WTC11 (cell line): ENCODE measurements at regions not wholly inside any gene's neighbourhood (a gene's known extent, or its start where the extent isn't known, plus 50 kb on each side); places are given as distances from the start of the nearest gene placed in this dataset.
A peak's percentile ranks its signal among the peaks of the same experiment; 100 is the strongest.

Experiments used
- ATAC-seq: fragments of 200-7000 bp; cut with Tn5 transposase; 2 replicates; pipeline ENCODE4 v1.10.0; 2021; ENCODE audit warnings: mild to moderate bottlenecking, moderate library complexity
- CTCF ChIA-PET: fragments of 300-600 bp; sonication (Branson Sonifier 250); formaldehyde crosslinking; loops from one replicate; lab custom pipeline; 2021; ENCODE audit warnings: antibody characterized with exemption; lab: Charles Lee
- POLR2A ChIA-PET: fragments of 350-600 bp; sonication (Branson Sonifier 250); formaldehyde crosslinking; loops from one replicate; lab custom pipeline; 2021; ENCODE audit warnings: antibody characterized with exemption; lab: Charles Lee
- DNase-seq: peaks from one replicate; pipeline ENCODE4 v3.0.0; 2021; ENCODE audit warnings: low spot score
- H3K27ac Mint-ChIP-seq: 2 replicates; pipeline ENCODE4 v1.8.0; 2021; ENCODE audit warnings: mixed read lengths
- H3K27me3 Mint-ChIP-seq: 2 replicates; pipeline ENCODE4 v1.8.0; 2021; ENCODE audit warnings: low read depth, mild to moderate bottlenecking, moderate library complexity, mixed read lengths
- H3K36me3 Mint-ChIP-seq: 2 replicates; pipeline ENCODE4 v1.8.0; 2021; ENCODE audit warnings: mixed read lengths
- H3K4me1 Mint-ChIP-seq: 2 replicates; pipeline ENCODE4 v1.8.0; 2022; ENCODE audit warnings: mixed read lengths
- H3K4me3 Mint-ChIP-seq: 2 replicates; pipeline ENCODE4 v1.8.0; 2021; ENCODE audit warnings: mild to moderate bottlenecking, moderate library complexity, mixed read lengths
- H3K9me3 Mint-ChIP-seq: 2 replicates; pipeline ENCODE4 v1.8.0; 2021; ENCODE audit warnings: mixed read lengths
- ATF1 ChIP-seq: sonication (generic); formaldehyde crosslinking; IDR thresholded peaks from 2 replicates; pipeline ENCODE4 v1.8.1; 2023; ENCODE audit warnings: mild to moderate bottlenecking, moderate library complexity, missing genetic modification reagents
- CBFB ChIP-seq: sonication (generic); formaldehyde crosslinking; IDR thresholded peaks from 2 replicates; pipeline ENCODE4 v1.8.1; 2022; ENCODE audit warnings: mild to moderate bottlenecking, low read depth, missing genetic modification reagents
- CDX4 ChIP-seq: fragments of 250-450 bp; sonication (Bioruptor Pico); IDR thresholded peaks from 2 replicates; pipeline ENCODE4 v1.9.0; 2021; ENCODE audit warnings: moderate library complexity, mild to moderate bottlenecking, inconsistent platforms, borderline replicate concordance
- FOXK1 ChIP-seq: sonication (generic); formaldehyde crosslinking; IDR thresholded peaks from 2 replicates; pipeline ENCODE4 v1.8.0; 2022; ENCODE audit warnings: mild to moderate bottlenecking, moderate library complexity, missing genetic modification reagents
- FOXP1 ChIP-seq: sonication (generic); formaldehyde crosslinking; IDR thresholded peaks from 2 replicates; pipeline ENCODE4 v1.8.0; 2022; ENCODE audit warnings: missing genetic modification reagents, mild to moderate bottlenecking, moderate library complexity, borderline replicate concordance
- GTF2I ChIP-seq: fragments of 250-450 bp; sonication (Bioruptor Pico); conservative IDR thresholded peaks from 2 replicates; pipeline ENCODE4 v1.4.0; 2021; ENCODE audit warnings: mild to moderate bottlenecking
- IRF2 ChIP-seq: sonication (generic); formaldehyde crosslinking; IDR thresholded peaks from 2 replicates; pipeline ENCODE4 v1.8.0; 2022; ENCODE audit warnings: low read depth, missing genetic modification reagents, borderline replicate concordance
- KAT7 ChIP-seq: sonication (generic); formaldehyde crosslinking; IDR thresholded peaks from 2 replicates; pipeline ENCODE4 v1.8.1; 2023; ENCODE audit warnings: missing genetic modification reagents, mild to moderate bottlenecking, borderline replicate concordance
- MYBL2 ChIP-seq: sonication (generic); formaldehyde crosslinking; IDR thresholded peaks from 2 replicates; pipeline ENCODE4 v1.8.1; 2023; ENCODE audit warnings: mild to moderate bottlenecking, moderate library complexity, missing genetic modification reagents
- NFATC4 ChIP-seq: fragments of 250-450 bp; sonication (Bioruptor Pico); IDR thresholded peaks from 2 replicates; pipeline ENCODE4 v1.9.0; 2021; ENCODE audit warnings: mild to moderate bottlenecking
- PRRX2 ChIP-seq: fragments of 250-450 bp; sonication (Bioruptor Pico); IDR thresholded peaks from 2 replicates; pipeline ENCODE4 v1.8.0; 2021; ENCODE audit warnings: mild to moderate bottlenecking
- TCF7 ChIP-seq: sonication (generic); formaldehyde crosslinking; IDR thresholded peaks from 2 replicates; pipeline ENCODE4 v1.8.0; 2022; ENCODE audit warnings: mild to moderate bottlenecking, low read depth, missing genetic modification reagents, moderate library complexity
- TEAD1 ChIP-seq: sonication (generic); formaldehyde crosslinking; IDR thresholded peaks from 2 replicates; pipeline ENCODE4 v1.8.0; 2022; ENCODE audit warnings: mild to moderate bottlenecking, missing genetic modification reagents
- ZNF138 ChIP-seq: sonication (generic); formaldehyde crosslinking; conservative IDR thresholded peaks from 2 replicates; pipeline ENCODE4 v1.8.1; 2022; ENCODE audit warnings: mild to moderate bottlenecking, moderate library complexity, missing genetic modification reagents
- ZNF232 ChIP-seq: sonication (generic); formaldehyde crosslinking; IDR thresholded peaks from 2 replicates; pipeline ENCODE4 v1.8.0; 2022; ENCODE audit warnings: mild to moderate bottlenecking, missing genetic modification reagents
- ZNF317 ChIP-seq: sonication (generic); formaldehyde crosslinking; IDR thresholded peaks from 2 replicates; pipeline ENCODE4 v1.8.1; 2023; ENCODE audit warnings: low read depth, mild to moderate bottlenecking, moderate library complexity, missing genetic modification reagents, borderline replicate concordance
- ZNF423 ChIP-seq: fragments of 250-450 bp; sonication (Bioruptor Pico); IDR thresholded peaks from 2 replicates; pipeline ENCODE4 v2.1.2; 2022; ENCODE audit warnings: mild to moderate bottlenecking, moderate library complexity
- ZNF532 ChIP-seq: fragments of 250-450 bp; sonication (Bioruptor Pico); IDR thresholded peaks from 2 replicates; pipeline ENCODE4 v1.9.0; 2021; ENCODE audit warnings: mild to moderate bottlenecking, borderline replicate concordance
- TF ChIP-seq, protein P1 (sequence below): sonication (generic); formaldehyde crosslinking; IDR thresholded peaks from 2 replicates; pipeline ENCODE4 v1.8.1; 2023; ENCODE audit warnings: mild to moderate bottlenecking, missing genetic modification reagents
- TF ChIP-seq, protein P2 (sequence below): sonication (generic); formaldehyde crosslinking; IDR thresholded peaks from 2 replicates; pipeline ENCODE4 v1.8.0; 2022; ENCODE audit warnings: missing genetic modification reagents

- H3K4me1 Mint-ChIP-seq: peaks cover 12% of the 10 kb centered on the region
- no peak for DNase-seq
- CTCF ChIA-PET: interaction anchor here (0.6 to 1.4 kb wide), 2 partner anchors 27 to 221 kb away, joined by 3 to 4 read pairs; no protein-coding TSS in a partner anchor
- H3K36me3 Mint-ChIP-seq: no peaks in the 10 kb centered on the region
- POLR2A ChIA-PET: no interaction called here
- no peak for ATAC-seq
- no peak for TF ChIP-seq GTF2I (CRISPR knock-in tag)
- TF ChIP-seq, all 79 proteins: peak for 0
- Mint-ChIP-seq H3K9me3 (peaks cover 14% of the 10 kb centered on the region), H3K4me3 (no peak overlapping the region), H3K27me3 (peaks cover 29% of the 10 kb centered on the region), H3K27ac (no peak overlapping the region)
These were observed 483.4 kb downstream of the ZNF608 start for GRCh38 chr5:124262991-124263571.

DNA sequence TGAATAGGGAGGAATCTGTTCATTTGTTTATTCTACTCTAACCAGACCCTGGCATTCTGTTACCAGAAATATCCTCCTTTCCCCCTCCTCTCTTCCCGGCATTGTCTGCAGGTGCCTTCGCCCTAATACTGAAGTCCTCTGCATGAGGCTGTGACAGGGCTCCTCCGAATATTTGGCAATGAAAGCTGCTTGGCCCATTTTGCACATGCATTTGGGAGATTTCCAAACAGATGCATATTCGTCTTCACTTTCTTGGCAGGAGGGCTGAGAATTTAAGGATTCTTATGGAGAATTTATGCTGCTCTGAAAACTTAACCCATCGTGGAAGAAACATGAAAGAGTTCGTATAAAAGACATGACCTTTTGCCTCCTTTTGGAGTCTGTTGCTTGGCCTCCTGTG is 484.0 kb downstream of the ZNF608 start:
- Mint-ChIP-seq H3K27ac (no peak overlapping the region), H3K27me3 (peaks cover 26% of the 10 kb centered on the region), H3K4me1 (peaks cover 14% of the 10 kb centered on the region), H3K4me3 (no peak overlapping the region), H3K9me3 (peaks cover 14% of the 10 kb centered on the region), H3K36me3 (no peaks in the 10 kb centered on the region)
- ATAC-seq (no peak), DNase-seq (no peak)
- CTCF ChIA-PET: no interaction called here
- POLR2A ChIA-PET: no interaction called here
- no peak for TF ChIP-seq ZNF232
- no peak for TF ChIP-seq CDX4 (CRISPR knock-in tag)
- TF ChIP-seq TEAD1 (CRISPR knock-in tag): peak; percentile 31; the same call in 1 of the 2 replicates
- no peak for TF ChIP-seq TCF7 (CRISPR knock-in tag)
- no peak for TF ChIP-seq MYBL2
- TF ChIP-seq ATF1 (CRISPR knock-in tag): no peak
- no peak for TF ChIP-seq ZNF423
- TF ChIP-seq ZNF138: no peak

- Mint-ChIP-seq H3K4me1 (peaks cover 20% of the 10 kb centered on the region), H3K27me3 (peaks cover 23% of the 10 kb centered on the region), H3K36me3 (peaks cover 2% of the 10 kb centered on the region), H3K9me3 (peaks cover 13% of the 10 kb centered on the region), H3K4me3 (no peak overlapping the region), H3K27ac (no peak overlapping the region)
- ATAC-seq (no peak), DNase-seq (no peak)
- ChIA-PET POLR2A (no interaction called here), CTCF (no interaction called here)
- TF ChIP-seq ZNF317 (CRISPR knock-in tag): no peak
- no peak for TF ChIP-seq ZNF532 (CRISPR knock-in tag)
- TF ChIP-seq FOXK1: no peak
- TF ChIP-seq NFATC4: no peak
- no peak for TF ChIP-seq IRF2
- TF ChIP-seq, protein P1, sequence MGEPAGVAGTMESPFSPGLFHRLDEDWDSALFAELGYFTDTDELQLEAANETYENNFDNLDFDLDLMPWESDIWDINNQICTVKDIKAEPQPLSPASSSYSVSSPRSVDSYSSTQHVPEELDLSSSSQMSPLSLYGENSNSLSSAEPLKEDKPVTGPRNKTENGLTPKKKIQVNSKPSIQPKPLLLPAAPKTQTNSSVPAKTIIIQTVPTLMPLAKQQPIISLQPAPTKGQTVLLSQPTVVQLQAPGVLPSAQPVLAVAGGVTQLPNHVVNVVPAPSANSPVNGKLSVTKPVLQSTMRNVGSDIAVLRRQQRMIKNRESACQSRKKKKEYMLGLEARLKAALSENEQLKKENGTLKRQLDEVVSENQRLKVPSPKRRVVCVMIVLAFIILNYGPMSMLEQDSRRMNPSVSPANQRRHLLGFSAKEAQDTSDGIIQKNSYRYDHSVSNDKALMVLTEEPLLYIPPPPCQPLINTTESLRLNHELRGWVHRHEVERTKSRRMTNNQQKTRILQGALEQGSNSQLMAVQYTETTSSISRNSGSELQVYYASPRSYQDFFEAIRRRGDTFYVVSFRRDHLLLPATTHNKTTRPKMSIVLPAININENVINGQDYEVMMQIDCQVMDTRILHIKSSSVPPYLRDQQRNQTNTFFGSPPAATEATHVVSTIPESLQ (CRISPR knock-in tag): no peak
- TF ChIP-seq PRRX2 (CRISPR knock-in tag): no peak
- TF ChIP-seq CBFB (CRISPR knock-in tag): no peak
- TF ChIP-seq, protein P2, sequence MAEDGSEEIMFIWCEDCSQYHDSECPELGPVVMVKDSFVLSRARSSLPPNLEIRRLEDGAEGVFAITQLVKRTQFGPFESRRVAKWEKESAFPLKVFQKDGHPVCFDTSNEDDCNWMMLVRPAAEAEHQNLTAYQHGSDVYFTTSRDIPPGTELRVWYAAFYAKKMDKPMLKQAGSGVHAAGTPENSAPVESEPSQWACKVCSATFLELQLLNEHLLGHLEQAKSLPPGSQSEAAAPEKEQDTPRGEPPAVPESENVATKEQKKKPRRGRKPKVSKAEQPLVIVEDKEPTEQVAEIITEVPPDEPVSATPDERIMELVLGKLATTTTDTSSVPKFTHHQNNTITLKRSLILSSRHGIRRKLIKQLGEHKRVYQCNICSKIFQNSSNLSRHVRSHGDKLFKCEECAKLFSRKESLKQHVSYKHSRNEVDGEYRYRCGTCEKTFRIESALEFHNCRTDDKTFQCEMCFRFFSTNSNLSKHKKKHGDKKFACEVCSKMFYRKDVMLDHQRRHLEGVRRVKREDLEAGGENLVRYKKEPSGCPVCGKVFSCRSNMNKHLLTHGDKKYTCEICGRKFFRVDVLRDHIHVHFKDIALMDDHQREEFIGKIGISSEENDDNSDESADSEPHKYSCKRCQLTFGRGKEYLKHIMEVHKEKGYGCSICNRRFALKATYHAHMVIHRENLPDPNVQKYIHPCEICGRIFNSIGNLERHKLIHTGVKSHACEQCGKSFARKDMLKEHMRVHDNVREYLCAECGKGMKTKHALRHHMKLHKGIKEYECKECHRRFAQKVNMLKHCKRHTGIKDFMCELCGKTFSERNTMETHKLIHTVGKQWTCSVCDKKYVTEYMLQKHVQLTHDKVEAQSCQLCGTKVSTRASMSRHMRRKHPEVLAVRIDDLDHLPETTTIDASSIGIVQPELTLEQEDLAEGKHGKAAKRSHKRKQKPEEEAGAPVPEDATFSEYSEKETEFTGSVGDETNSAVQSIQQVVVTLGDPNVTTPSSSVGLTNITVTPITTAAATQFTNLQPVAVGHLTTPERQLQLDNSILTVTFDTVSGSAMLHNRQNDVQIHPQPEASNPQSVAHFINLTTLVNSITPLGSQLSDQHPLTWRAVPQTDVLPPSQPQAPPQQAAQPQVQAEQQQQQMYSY (CRISPR knock-in tag): no peak
- TF ChIP-seq KAT7: no peak
- TF ChIP-seq FOXP1: no peak
These were observed 484.6 kb downstream of the ZNF608 start for GRCh38 chr5:124261848-124262247.
